A549 (cell line): ENCODE measurements at regions not wholly inside any gene's neighbourhood (a gene's known extent, or its start where the extent isn't known, plus 50 kb on each side); places are given as distances from the start of the nearest gene placed in this dataset.
A peak's percentile ranks its signal among the peaks of the same experiment; 100 is the strongest.

ENCODE experiments used
- EHMT2 ChIP-seq: fragments of 200-600 bp; sonication (generic); IDR thresholded peaks from 2 replicates; pipeline ENCODE4 v1.6.1; 2016; ENCODE audit warnings: antibody characterized with exemption, low read depth, mild to moderate bottlenecking, moderate library complexity
- EP300 ChIP-seq, 2 experiments: fragments of >200 bp; sonication (Bioruptor Twin); formaldehyde crosslinking; IDR thresholded peaks; 2 replicates in 1 of 2; 3 replicates in 1 of 2; pipeline ENCODE4 v1.6.1; 2016 to 2017
- MAFK ChIP-seq: fragments of 450-650 bp; IDR thresholded peaks from 2 replicates; pipeline ENCODE4 v1.6.1; 2014; ENCODE audit not compliant: partially characterized antibody
- NFE2L2 ChIP-seq: fragments of 150-350 bp; conservative IDR thresholded peaks from 2 replicates; pipeline ENCODE4 v1.6.1; 2014; ENCODE audit warnings: low read length
- POLR2A ChIP-seq: IDR thresholded peaks from 2 replicates; pipeline ENCODE4 v1.6.1; 2012; ENCODE audit warnings: mild to moderate bottlenecking, low read length
- ZNF302 ChIP-seq: fragments of 250-450 bp; sonication (Bioruptor Pico); IDR thresholded peaks from 2 replicates; pipeline ENCODE4 v1.9.0; 2021; ENCODE audit warnings: inconsistent platforms, mild to moderate bottlenecking, moderate library complexity
- TF ChIP-seq, protein P1 (sequence below): fragments of >200 bp; sonication (Bioruptor Twin); formaldehyde crosslinking; IDR thresholded peaks from 3 replicates; pipeline ENCODE4 v1.5.1; 2016
- TF ChIP-seq, protein P2 (sequence below): IDR thresholded peaks from 2 replicates; pipeline ENCODE4 v1.6.1; 2012
- TF ChIP-seq, protein P3 (sequence below): fragments of 150-350 bp; IDR thresholded peaks from 2 replicates; pipeline ENCODE4 v1.6.1; 2014; ENCODE audit warnings: low read depth, mild to moderate bottlenecking, low read length
- TF ChIP-seq, protein P4 (sequence below): fragments of >200 bp; sonication (Bioruptor Twin); formaldehyde crosslinking; IDR thresholded peaks from 3 replicates; pipeline ENCODE4 v1.6.1; 2016
- TF ChIP-seq, protein P5 (sequence below): fragments of 250-450 bp; sonication (Bioruptor Pico); IDR thresholded peaks from 2 replicates; pipeline ENCODE4 v1.5.0; 2021; ENCODE audit warnings: mild to moderate bottlenecking, moderate library complexity, borderline replicate concordance
- TF ChIP-seq, protein P6 (sequence below): IDR thresholded peaks from 2 replicates; pipeline ENCODE4 v1.6.1; 2012

DNA sequence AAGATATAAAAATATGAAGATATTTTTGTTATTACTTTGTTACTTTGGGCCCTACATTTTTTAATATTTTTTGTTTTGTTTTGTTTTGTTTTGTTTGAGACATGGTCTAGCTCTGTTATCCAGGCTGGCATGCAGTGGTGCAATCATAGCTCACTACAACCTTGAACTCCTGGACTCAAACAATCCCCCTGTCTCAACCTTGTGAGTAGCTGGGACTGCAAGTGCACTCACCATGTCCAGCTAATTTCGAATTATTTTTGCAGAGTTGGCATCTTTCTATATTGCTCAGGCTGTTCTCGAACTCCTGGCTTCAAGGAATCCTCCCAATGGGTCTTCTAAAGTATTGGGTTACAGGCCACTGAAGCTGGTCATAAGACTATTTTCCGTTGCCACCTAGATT is 603.6 kb upstream of the PIK3C3 start:
- TF ChIP-seq, protein P1, sequence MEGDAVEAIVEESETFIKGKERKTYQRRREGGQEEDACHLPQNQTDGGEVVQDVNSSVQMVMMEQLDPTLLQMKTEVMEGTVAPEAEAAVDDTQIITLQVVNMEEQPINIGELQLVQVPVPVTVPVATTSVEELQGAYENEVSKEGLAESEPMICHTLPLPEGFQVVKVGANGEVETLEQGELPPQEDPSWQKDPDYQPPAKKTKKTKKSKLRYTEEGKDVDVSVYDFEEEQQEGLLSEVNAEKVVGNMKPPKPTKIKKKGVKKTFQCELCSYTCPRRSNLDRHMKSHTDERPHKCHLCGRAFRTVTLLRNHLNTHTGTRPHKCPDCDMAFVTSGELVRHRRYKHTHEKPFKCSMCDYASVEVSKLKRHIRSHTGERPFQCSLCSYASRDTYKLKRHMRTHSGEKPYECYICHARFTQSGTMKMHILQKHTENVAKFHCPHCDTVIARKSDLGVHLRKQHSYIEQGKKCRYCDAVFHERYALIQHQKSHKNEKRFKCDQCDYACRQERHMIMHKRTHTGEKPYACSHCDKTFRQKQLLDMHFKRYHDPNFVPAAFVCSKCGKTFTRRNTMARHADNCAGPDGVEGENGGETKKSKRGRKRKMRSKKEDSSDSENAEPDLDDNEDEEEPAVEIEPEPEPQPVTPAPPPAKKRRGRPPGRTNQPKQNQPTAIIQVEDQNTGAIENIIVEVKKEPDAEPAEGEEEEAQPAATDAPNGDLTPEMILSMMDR, result no peak
- TF ChIP-seq EP300 (IDR thresholded peaks at IDR 0.05) (no peak), POLR2A (no peak), MAFK (peak; percentile 2), EHMT2 (no peak), ZNF302 (CRISPR knock-in tag) (no peak), NFE2L2 (no peak)
- TF ChIP-seq, protein P2, sequence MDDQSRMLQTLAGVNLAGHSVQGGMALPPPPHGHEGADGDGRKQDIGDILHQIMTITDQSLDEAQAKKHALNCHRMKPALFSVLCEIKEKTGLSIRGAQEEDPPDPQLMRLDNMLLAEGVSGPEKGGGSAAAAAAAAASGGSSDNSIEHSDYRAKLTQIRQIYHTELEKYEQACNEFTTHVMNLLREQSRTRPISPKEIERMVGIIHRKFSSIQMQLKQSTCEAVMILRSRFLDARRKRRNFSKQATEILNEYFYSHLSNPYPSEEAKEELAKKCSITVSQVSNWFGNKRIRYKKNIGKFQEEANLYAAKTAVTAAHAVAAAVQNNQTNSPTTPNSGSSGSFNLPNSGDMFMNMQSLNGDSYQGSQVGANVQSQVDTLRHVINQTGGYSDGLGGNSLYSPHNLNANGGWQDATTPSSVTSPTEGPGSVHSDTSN, result no peak
- TF ChIP-seq, protein P3, sequence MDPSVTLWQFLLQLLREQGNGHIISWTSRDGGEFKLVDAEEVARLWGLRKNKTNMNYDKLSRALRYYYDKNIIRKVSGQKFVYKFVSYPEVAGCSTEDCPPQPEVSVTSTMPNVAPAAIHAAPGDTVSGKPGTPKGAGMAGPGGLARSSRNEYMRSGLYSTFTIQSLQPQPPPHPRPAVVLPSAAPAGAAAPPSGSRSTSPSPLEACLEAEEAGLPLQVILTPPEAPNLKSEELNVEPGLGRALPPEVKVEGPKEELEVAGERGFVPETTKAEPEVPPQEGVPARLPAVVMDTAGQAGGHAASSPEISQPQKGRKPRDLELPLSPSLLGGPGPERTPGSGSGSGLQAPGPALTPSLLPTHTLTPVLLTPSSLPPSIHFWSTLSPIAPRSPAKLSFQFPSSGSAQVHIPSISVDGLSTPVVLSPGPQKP, result no peak
- TF ChIP-seq, protein P4, sequence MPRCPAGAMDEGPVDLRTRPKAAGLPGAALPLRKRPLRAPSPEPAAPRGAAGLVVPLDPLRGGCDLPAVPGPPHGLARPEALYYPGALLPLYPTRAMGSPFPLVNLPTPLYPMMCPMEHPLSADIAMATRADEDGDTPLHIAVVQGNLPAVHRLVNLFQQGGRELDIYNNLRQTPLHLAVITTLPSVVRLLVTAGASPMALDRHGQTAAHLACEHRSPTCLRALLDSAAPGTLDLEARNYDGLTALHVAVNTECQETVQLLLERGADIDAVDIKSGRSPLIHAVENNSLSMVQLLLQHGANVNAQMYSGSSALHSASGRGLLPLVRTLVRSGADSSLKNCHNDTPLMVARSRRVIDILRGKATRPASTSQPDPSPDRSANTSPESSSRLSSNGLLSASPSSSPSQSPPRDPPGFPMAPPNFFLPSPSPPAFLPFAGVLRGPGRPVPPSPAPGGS, result no peak
- TF ChIP-seq, protein P5, sequence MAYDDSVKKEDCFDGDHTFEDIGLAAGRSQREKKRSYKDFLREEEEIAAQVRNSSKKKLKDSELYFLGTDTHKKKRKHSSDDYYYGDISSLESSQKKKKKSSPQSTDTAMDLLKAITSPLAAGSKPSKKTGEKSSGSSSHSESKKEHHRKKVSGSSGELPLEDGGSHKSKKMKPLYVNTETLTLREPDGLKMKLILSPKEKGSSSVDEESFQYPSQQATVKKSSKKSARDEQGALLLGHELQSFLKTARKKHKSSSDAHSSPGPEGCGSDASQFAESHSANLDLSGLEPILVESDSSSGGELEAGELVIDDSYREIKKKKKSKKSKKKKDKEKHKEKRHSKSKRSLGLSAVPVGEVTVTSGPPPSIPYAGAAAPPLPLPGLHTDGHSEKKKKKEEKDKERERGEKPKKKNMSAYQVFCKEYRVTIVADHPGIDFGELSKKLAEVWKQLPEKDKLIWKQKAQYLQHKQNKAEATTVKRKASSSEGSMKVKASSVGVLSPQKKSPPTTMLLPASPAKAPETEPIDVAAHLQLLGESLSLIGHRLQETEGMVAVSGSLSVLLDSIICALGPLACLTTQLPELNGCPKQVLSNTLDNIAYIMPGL (CRISPR knock-in tag), result no peak
- TF ChIP-seq, protein P6, sequence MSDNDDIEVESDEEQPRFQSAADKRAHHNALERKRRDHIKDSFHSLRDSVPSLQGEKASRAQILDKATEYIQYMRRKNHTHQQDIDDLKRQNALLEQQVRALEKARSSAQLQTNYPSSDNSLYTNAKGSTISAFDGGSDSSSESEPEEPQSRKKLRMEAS, result no peak
